HepG2 (cell line): ENCODE measurements at regions not wholly inside any gene's neighbourhood (a gene's known extent, or its start where the extent isn't known, plus 50 kb on each side); places are given as distances from the start of the nearest gene placed in this dataset.

Experiments
- ASH2L ChIP-seq: fragments of 300-600, 200-600 bp; sonication (generic); IDR thresholded peaks from 2 replicates; pipeline ENCODE4 v1.7.0; 2017; ENCODE audit warnings: low read depth, mild to moderate bottlenecking, moderate library complexity, mixed read lengths, low read length; ENCODE audit not compliant: insufficient read length
- CTCF ChIP-seq: sonication (generic); formaldehyde crosslinking; IDR thresholded peaks from 2 replicates; pipeline ENCODE4 v1.5.0; 2020; ENCODE audit warnings: mild to moderate bottlenecking, missing genetic modification reagents, moderate library complexity
- RFX5 ChIP-seq: IDR thresholded peaks from 2 replicates; pipeline ENCODE4 v1.6.1; 2011; ENCODE audit warnings: low read depth, low read length, improper control_type of control experiment

- no peak for TF ChIP-seq ASH2L
- TF ChIP-seq CTCF (CRISPR knock-in tag) = no peak
- no peak for TF ChIP-seq RFX5
These were observed 79.5 kb upstream of the RTL6 start for GRCh38 chr22:44577391-44578109.
